T47D (cell line): ENCODE measurements at regions not wholly inside any gene's neighbourhood (a gene's known extent, or its start where the extent isn't known, plus 50 kb on each side); places are given as distances from the start of the nearest gene placed in this dataset.

Experiments
- DNase-seq, 2 experiments: peaks; one replicate each; pipeline versions ENCODE4 v3.0.0 to v3.0.0-alpha.2; 2011 to 2012; ENCODE audit warnings: low read depth in 1 of 2, low spot score in 1 of 2
- JUND ChIP-seq: IDR thresholded peaks from 2 replicates; pipeline ENCODE4 v1.6.1; 2012; ENCODE audit warnings: low read depth
- in situ Hi-C: cut with HindIII; loops from 2 replicates; pipeline ENCODE4 v1.10.0; 2016; ENCODE audit warnings: low sequenced_read_pairs, low pct_unique_long_range_greater_than_20kb

- DNase-seq, result no peak
- no peak for TF ChIP-seq JUND
- in situ Hi-C loops, result no loop called here
Measured at GRCh38 chr21:15195104-15195503, 130.3 kb upstream of the NRIP1 start.

GRCh38 chr21:15195768-15196167, 131.0 kb upstream of the NRIP1 start:
- DNase-seq, result no peak
- in situ Hi-C loops, result no loop called here
- TF ChIP-seq JUND, result no peak

GRCh38 chr21:15197696-15198095, 132.9 kb upstream of the NRIP1 start:
- in situ Hi-C loops, result no loop called here
- no peak for DNase-seq
- TF ChIP-seq JUND, result no peak

GRCh38 chr21:15199414-15200383, 134.9 kb upstream of the NRIP1 start:
- TF ChIP-seq JUND, result no peak; the same call in 1 of the 2 replicates
- peak in 1 of 2 experiments; percentile 90 for DNase-seq
- in situ Hi-C loops, result no loop called here

- no peak for TF ChIP-seq JUND
- no peak for DNase-seq
- in situ Hi-C loops, result no loop called here
Measured at GRCh38 chr21:15203740-15204139, 138.9 kb upstream of the NRIP1 start.

DNA sequence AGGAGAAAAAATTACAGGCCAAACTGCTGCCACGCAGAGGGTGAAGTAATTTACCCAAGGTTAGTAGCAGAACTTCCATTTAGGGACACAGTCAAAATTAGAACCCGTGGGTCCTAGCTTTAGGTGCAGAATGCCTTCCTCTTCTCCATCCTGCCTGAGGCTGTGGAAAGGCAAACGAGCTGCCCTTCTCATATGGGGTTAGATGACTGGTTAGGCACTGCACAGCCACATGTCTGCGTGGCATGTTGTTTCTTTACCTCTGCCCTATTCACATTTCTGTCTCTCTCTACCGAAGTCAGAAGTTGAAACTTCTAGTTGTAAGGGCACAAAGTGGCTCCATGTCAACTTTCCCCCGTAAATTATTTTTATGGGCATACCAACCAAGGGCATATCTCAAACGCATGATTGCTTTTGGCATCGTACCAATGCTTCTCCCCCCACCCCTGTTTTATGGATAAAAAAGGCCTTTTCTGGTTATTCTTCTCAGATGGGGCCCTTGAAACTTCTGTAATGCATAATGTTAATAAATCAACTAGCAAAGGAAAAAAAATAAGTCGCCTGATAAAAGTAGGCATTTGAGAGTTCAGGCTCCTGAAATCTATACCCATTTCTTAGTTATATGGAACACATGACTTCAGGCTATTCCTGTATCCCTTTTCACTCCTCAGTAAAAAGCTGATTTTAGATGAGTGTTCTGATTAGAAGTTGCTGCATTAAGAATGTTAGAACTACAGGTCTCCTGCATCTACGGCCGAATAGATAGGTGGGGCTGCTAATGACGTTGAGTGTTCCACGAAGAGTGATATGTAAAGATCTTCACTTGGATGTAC, 139.6 kb upstream of the NRIP1 start:
- in situ Hi-C loops, result no loop called here
- DNase-seq, result no peak
- TF ChIP-seq JUND, result no peak

GRCh38 chr21:15204970-15205286, 140.1 kb upstream of the NRIP1 start:
- no peak for TF ChIP-seq JUND
- DNase-seq, result no peak
- in situ Hi-C loops, result no loop called here

- in situ Hi-C loops, result no loop called here
Measured at GRCh38 chr21:15206514-15206913, 141.7 kb upstream of the NRIP1 start.

DNA sequence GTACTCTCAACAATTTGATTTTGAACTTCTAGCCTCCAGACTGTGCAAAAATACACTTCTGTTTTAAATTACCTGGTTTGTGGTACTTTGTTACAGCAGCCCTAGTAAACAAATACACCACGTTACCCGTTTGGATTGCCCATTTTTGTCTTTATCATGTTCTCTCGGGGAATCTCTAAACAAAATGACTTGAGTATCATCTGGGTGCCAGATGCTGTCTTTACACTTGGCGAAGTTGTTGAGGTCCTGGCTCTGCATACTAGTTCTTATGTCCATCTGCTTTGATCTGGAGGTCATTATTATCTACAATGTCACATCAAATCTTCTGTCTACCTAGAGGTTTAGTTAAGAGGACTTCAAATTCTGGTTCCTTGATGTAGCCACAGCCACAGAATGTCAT, 142.4 kb upstream of the NRIP1 start:
- in situ Hi-C loops, result no loop called here
- TF ChIP-seq JUND, result no peak
- no peak for DNase-seq

More at GRCh38 chr21:15206514-15206913, 141.7 kb upstream of the NRIP1 start:
- TF ChIP-seq JUND, result no peak
- DNase-seq, result no peak

DNA sequence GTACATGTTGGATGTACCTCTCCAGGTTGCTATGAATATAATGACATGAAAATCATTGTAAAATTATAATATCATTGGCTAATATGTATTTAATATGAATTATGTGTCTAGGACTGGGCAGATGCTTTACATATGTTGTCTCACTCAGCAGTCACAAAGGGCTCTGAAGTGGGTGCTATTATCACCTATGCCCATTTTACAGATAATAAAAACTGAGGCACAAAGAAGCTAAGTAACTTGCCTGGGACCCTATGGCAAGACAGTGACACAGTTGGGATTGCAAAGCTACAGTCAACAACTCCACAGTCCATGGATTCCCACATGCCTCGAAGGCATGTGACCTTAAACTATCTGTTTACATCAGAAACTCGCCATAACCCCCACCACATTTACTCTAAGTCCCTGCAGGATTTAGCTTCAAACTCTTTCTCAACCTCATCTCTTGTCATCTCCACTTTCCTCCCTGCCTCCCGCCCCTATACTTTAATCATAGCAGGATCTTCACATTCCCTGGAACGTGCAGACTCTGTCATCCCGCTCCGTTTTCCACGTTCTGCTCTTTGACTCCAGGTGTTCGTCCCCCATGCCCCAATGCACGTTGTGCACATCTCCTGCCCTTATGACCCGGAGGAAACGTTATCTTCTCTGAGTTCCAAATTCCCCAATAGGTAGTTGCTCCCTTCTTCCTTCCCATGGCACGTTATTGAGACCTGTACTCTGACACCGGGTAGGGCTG, 143.0 kb upstream of the NRIP1 start:
- in situ Hi-C loops, result no loop called here
- no peak for TF ChIP-seq JUND
- peak in 1 of 2 experiments; percentile 80 for DNase-seq

DNA sequence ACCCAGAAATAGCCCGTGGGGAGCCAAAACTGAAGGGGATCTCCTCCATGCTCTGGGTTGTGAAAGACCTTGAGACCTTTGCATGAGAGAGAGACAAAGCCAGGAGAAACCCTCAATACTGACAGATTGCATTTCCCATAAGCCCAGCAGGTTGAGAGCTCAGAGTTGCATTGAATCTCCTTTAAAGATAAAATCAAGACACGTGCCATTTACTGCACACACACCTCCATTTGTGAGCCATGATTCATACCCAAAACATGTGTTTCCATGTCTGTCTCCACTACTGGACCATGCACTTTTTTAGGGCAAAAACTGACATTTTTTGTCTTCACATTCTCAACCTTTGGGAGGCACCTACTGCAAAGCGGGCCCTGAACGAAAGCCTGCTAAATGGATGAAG, 144.0 kb upstream of the NRIP1 start:
- TF ChIP-seq JUND, result no peak
- DNase-seq, result peak in 1 of 2 experiments; percentile 30
- in situ Hi-C loops, result no loop called here

GRCh38 chr21:15209224-15209623, 144.4 kb upstream of the NRIP1 start:
- in situ Hi-C loops, result no loop called here

DNA sequence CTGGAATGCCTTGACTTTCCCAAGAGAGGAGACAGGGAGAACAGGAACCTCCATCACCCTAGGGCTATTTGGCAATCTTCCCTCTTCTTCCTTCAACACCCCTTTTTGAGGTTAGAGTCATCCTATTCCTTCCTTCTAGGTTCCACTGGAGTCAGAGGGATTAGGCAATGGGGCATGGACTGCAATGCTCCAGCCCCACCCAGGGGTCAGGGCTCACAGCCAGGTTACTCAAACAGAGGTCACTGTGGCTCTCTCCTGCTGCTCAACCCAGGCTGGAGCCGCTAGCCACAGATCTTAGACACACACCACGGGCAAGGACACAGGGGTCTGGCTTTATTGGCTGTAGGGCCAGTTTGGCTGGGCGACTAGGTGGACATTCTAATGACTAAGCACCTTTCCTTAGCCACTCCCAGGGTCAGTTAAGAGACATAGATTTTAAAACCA, 145.5 kb upstream of the NRIP1 start:
- peak in 1 of 2 experiments; percentile 98 for DNase-seq
- in situ Hi-C loops, result no loop called here
- peak; percentile 56; the same call in 1 of the 2 replicates for TF ChIP-seq JUND

More at GRCh38 chr21:15209224-15209623, 144.4 kb upstream of the NRIP1 start:
- no peak for TF ChIP-seq JUND
- peak in 1 of 2 experiments; percentile 46 for DNase-seq
